HG02981 (cell line): ENCODE measurements at regions not wholly inside any gene's neighbourhood (a gene's known extent, or its start where the extent isn't known, plus 50 kb on each side); places are given as distances from the start of the nearest gene placed in this dataset.
"Not testable (repeated sequence)": the region's sequence is repeated elsewhere in the genome, so short reads cannot be mapped to it uniquely, and the experiment has no call there.

Source experiments
- ATAC-seq: cut with Tn5 transposase; IDR thresholded peaks from one replicate; pipeline ENCODE4 v1.9.1; 2021; ENCODE audit warnings: mild to moderate bottlenecking, moderate library complexity; ENCODE audit not compliant: unreplicated experiment

DNA sequence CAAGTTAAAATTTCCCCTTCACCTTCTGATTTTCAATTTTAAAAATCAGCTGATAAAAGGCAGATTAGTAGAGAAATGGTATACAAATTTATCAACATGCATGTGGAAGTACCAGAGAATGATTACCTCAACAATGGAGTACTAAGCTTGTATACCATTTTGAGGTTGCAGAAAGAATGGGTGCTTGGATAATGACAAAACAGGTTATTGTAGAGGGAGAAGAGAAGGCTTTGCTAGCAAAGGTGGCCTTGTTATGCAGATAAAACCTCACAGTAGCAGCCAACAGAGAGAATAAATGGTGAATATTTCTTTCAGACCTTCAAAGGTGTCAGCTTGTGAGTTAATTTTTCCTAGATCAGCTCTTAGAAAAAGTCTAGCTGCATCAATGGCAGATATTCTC lies 1174.9 kb upstream of the ADGRL4 start:
- no peak for ATAC-seq

DNA sequence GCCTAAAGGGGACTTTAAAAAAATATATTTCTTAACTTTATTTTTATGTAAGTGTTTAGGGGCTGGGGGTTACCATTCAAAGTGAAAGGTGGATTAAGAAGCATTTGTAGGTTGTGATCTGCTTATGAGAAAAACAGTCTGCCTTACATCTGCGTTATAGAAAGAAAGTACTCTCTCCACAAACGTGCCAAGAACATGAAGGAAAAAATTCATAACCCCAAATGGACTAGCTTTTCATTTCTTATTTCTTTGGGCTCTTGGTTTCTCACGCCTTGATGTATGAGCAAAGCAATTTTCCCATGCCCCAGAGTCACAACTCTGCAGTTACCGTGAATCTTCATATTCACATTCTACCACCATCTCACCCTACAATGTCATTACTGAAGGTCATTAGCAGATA lies 1165.1 kb upstream of the ADGRL4 start:
- no peak for ATAC-seq

DNA sequence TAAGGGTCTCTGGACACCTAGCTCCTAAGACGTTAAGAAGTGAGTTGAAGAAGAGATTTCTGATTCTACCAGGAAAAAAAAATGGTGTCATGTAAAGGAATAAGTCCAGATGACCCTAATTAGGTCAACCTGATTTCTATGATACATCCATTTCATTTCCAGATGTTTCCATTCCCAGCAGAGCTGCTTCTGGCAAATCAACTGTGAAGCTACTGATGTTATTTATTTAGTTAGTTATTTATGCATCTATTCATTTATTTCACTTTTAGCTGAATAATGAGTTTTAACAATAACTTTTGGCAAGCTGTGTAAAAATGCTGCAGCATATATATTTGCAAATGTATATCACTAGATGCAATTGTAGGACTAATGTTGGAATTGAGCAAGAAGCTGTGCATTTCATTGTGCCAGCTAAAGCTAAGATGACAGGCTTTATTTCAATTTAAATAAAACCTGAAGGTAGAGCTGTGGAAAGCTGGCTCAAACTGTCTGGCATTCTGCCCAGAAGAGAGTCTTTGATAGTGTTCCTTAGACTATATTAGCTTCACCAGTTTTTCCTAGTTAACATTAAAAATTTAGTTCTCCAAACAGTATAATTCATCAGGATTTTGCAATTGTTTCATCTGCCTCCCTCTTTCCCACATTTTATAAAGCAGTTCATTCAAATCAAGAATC lies 1164.4 kb upstream of the ADGRL4 start:
- ATAC-seq: no peak

DNA sequence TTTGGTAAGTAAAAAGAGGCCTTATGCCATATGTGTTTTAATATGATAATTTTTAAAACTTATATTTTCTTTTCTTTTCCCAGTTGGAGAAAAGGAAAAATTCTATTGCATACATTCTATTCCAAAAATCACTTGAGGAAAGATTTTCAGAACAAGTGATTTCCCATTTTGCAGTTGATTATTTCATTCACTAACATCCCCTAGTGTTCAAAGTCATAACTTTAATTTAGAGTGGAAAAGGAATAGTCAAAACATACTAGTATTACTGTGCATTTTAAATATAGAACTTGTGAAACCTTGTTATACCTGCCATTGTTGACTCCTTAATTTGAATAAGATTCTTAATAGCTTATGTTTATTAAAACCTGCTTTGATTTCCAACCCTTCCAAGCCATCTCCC lies 1157.6 kb upstream of the ADGRL4 start:
- no peak for ATAC-seq

GRCh38 chr1:80163686-80164085 lies 1157.2 kb upstream of the ADGRL4 start:
- ATAC-seq: no peak

DNA sequence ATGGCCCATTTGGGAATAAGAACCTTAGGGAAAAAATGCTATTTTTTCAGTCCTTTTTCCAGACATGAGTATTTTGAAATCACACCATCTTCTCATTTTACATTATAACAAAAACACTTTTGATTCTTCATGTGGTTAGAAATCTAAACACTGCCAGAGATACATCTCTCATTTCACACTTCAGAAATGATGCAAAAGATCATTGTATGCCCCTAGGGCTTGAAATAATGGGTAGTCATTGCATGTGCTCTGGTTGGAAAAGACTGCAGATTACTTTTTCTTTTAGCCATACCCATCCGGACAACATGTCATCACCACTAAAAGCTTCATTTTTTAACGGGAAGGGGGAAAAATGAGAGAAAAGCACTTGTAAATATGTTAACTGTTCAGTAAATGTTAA lies 1152.2 kb upstream of the ADGRL4 start:
- ATAC-seq: no peak

DNA sequence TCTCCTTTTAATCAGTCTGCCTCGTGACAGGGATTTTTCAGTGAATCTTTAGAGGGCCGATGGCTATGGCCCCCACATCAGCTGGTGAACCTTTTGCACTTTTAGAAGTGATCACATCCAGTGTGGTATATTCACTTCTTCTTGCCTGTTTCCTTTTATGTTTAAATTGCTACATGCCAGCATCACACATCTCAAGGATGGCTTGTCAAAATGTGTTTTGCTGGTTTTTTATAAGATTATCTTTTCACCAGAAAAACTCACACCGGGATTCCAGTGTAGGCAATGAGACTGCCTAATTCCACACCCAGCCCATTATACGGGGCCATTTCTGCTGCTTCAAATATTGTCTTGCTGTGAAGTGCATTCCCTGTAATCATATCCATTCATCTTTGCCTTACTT lies 1151.7 kb upstream of the ADGRL4 start:
- ATAC-seq: no peak

DNA sequence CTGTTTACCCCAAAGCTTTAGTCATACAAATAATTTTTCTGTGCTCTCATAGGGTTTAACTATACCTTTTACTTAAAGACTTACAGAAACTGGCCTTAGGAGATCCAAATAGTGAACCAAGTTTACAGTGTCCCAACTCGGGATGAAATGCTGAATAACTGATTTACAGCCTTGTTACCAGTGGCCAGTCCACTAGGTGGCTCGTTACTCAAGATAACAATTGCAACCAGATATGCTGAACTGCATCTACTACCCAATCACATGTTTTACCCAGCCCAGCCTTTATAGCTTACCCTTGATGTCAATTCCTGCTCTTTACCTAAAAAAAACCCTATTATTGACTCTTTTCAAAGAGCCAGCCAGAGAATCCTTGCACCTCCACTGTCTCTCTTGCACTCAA lies 1148.8 kb upstream of the ADGRL4 start:
- no peak for ATAC-seq

DNA sequence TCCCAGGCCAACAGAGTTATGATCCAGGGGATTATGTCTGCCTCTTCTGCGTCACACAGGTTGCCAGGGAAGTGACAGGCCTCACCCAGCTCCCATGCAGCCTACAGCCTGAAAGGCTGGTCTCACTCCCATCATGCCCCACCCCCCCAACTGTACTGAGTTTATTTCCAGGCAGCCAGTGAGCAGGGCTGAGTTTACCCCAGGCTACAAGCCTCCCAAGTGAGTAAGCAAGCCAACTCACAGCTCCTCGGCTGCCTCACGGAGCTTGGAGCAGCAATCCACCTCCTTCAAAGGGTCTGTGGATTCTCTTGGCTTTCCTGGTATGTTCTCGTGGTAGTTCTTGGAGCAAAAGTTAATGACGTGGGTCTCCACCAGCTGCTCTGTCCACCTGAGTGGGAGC lies 1147.6 kb upstream of the ADGRL4 start:
- ATAC-seq: no peak

DNA sequence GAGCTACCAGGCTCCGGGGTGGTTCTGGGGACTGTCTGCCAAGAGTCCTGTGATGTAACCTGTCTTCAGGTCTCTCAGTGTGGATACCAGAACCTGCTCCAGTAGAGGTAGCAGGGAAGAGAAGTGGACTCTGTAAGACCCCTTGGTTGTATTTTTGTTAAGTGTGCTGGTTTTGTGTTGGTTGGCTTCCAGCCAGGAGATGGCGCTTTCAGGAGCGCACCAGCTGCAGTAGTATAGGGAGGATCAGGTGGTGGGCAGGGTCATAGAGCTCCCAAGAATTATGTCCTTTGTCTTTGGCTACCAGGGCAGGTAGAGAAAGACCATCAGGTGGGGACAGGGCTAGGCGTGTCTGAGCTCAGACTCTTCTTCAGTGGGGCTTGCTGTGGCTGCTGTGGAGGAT lies 1147.2 kb upstream of the ADGRL4 start:
- ATAC-seq: no peak

DNA sequence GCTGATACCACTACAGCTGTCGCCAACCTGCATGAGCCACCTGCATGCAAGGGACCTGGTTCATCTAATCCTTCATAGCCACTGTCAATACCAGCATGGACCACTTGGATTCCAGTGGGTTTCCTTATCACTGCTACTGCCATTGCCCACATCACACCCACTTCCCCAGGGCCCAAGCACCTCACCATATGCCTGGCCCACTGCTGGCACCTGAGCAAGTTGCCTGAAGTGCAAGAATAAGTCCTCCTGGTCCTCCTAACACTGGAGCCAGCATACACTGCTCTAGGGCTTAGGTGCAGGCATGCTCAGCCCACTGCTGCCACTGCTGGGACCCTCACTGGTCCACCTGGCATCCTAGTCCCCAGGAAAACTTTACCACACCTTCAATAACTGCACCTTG lies 1136.8 kb upstream of the ADGRL4 start:
- ATAC-seq: no peak

- not testable (repeated sequence) for ATAC-seq
Measured at GRCh38 chr1:80137946-80138602, 1131.5 kb upstream of the ADGRL4 start.

DNA sequence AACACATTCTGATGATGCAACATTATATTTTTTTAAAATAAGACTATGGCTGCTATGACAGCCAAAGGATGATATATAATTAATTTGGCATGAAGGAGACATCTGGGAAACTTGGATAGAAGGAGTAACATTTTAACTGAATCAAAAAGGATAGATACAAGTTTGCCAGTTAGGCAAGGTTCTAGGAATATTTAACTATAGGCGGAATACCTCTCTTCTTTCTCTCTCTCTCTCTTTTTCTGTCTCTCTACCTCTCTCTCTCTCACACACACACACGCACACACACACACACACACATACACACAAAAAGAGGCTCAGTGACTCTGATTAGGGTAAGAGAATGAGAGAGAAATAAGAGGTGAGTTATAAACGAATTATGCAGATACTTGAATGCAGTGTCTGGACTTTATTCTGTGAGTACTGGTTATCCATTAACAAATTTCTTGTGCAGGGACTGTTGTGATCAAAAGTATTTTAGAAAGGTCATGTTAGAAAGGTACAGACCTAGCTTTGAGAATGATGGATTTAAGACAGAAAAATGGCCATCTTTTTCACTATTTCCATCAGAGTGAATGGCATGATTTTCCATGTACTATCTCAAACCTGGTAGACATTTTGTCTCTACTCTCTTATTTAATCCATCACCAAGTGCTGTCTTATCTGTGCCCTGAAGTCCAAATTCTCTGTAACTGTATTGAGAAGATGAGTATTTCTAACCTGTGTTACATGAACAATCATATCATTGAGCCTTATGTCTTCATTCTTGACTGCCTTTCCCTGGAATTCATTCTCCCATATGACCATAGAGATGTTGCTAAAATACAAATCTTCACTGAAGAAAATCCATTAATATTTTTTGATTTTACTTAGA lies 1106.9 kb upstream of the ADGRL4 start:
- ATAC-seq: no peak

DNA sequence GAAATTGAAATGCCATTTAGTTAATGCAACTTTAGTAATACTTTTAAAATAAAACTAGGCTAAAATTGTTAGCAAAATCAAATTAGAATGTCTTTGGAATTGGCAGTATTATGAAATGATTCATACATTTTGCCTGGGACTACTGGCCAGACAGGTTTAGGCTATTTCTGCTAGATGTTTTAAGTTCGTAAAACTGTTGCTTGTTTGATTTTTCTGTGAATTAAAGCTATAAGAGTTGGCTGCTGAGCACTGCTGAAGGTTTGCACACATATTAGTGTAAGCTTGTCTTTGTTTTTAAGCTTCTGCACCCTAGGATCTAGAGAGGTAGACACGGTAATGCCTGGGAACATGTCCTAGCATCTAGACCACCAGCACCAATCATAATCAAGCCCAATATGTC lies 1094.6 kb upstream of the ADGRL4 start:
- no peak for ATAC-seq

GRCh38 chr1:80099713-80100112 lies 1093.2 kb upstream of the ADGRL4 start:
- no peak for ATAC-seq

DNA sequence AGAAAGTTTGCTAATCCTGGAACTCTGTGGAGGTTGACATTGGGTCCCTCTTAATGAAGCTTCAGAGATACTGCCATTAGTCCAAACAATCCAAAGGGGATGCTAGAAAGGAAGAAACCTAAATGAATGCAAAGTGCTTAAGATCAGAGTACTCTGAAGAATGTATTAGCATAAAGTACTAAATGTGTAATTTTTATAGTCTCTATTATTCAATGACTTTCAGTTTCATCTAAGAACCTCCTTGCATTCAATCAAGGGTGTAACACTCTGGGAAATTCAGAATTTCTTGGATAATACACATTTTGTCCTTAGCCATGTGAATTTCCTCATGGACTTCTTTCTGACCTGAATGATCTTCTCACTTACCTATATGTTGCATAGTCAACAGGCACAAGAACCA lies 1078.5 kb upstream of the ADGRL4 start:
- no peak for ATAC-seq

- no peak for ATAC-seq
Measured at GRCh38 chr1:80083892-80084291, 1077.4 kb upstream of the ADGRL4 start.

DNA sequence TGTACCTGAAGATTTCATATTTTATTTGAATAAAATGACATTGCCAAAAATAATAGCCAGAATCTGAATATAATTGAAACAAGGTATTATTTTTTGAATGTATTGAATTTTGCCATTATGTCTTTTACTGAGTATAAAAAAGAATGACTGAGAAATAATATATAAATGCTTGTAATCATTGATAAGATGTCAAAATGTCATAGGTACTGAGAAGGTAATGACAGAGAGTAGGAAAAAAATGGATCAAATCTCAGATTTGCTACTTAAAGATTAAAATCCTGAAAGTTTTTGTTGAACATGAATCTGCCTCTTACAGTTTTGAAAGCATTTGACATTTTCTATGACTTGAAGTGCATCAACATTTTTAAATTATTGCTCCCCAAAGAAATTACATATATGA lies 1069.9 kb upstream of the ADGRL4 start:
- ATAC-seq: no peak

DNA sequence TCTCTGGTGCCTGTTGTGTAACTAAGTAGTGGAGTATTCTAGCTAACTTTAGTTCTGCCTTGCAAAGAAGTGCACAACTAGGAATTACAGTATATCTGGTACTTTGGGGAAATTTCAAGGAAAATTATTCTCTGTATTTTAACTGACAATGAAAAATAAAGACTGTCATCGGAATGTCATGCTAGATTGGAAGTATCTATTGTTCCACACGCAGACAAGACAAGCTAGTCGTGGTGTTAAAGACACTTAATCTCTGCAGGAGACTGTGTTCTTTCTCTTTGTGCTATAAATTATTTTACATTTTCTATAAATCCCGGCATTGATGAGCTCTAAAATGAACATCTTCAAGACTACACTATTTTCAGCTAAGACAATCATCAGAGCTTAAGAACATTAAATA lies 1068.8 kb upstream of the ADGRL4 start:
- no peak for ATAC-seq

DNA sequence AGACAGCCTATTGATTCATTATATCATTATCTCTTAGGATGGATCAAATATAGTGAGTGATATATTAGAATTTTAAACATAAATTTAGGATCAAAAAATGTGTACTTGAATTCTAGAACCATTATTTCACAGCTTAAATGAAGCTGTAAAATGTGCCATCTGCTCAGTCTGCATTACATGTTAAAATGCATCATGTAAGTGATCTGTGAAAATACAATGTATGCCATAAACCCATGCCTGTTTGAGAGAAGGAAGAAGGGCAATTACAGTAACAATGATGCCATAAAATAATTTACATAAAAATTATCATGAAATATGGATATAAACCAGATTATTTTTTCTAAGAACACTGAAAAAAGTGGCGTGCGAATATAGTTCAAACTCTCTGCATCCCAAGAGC lies 1066.0 kb upstream of the ADGRL4 start:
- ATAC-seq: no peak

GRCh38 chr1:80066060-80066459 lies 1059.5 kb upstream of the ADGRL4 start:
- ATAC-seq: no peak

GRCh38 chr1:80064524-80064923 lies 1058.0 kb upstream of the ADGRL4 start:
- ATAC-seq: no peak
